HepG2 (cell line): ENCODE measurements at regions not wholly inside any gene's neighbourhood (a gene's known extent, or its start where the extent isn't known, plus 50 kb on each side); places are given as distances from the start of the nearest gene placed in this dataset.

ENCODE experiments used
- ATAC-seq: fragments of 200-7000 bp; cut with Tn5 transposase; 3 replicates; pipeline ENCODE4 v1.9.1; 2020; ENCODE audit warnings: mild to moderate bottlenecking, moderate library complexity
- BruUV-seq: library from RNA; stranded (reverse); fragments of 400-500 nt; replicated peaks from 2 replicates; lab custom pipeline; 2021; lab: Mats Ljungman, UMichigan
- CTCF ChIA-PET: fragments of 300-600 bp; formaldehyde crosslinking; extraction: SDS; loops from one replicate; lab custom pipeline; 2021; ENCODE audit warnings: low total read pairs, inconsistent platforms, low intra/inter-chr PET ratio; lab: Yijun Ruan, JAX
- POLR2A ChIA-PET: fragments of 350-600 bp; sonication (Branson Sonifier 250); formaldehyde crosslinking; loops from one replicate; lab custom pipeline; 2020; ENCODE audit warnings: antibody characterized with exemption, inconsistent platforms; lab: Yijun Ruan, JAX
- DNase-seq: peaks from one replicate; pipeline ENCODE4 v3.0.0-alpha.2; 2015; ENCODE audit warnings: low spot score
- FAIRE-seq: peaks from 3 replicates; lab custom pipeline; 2011; peaks lifted over from hg19 to GRCh38; lab: Jason Lieb, UNC
- H2AFZ ChIP-seq: one replicate; pipeline ENCODE4 v1.6.1; 2011; ENCODE audit warnings: low read length, inconsistent platforms
- H3K27ac ChIP-seq: fragments of 300-600 bp; 3 replicates; pipeline ENCODE4 v1.8.0; 2011; ENCODE audit warnings: mixed run types, mild to moderate bottlenecking, mixed read lengths, low read length, inconsistent platforms; ENCODE audit not compliant: insufficient read depth; ENCODE audit errors: extremely low read length
- H3K27me3 ChIP-seq, 2 experiments: fragments of 200-600 bp in 1 of 2; 2 replicates in 1 of 2; 3 replicates in 1 of 2; pipeline versions ENCODE4 v1.6.0 to v1.8.0; 2011; ENCODE audit warnings: low read length in 2 of 2, mild to moderate bottlenecking in 2 of 2, moderate library complexity in 2 of 2, inconsistent platforms in 1 of 2; ENCODE audit not compliant: insufficient read depth in 2 of 2, control insufficient read depth in 1 of 2
- H3K36me3 ChIP-seq, 2 experiments: fragments of 200-600 bp in 1 of 2; replicated peaks in 1 of 2; 2 replicates in 1 of 2; 3 replicates in 1 of 2; pipeline versions ENCODE4 v1.5.1 to v1.8.0; 2011; ENCODE audit warnings: low read length in 2 of 2, inconsistent platforms in 1 of 2; ENCODE audit not compliant: insufficient read depth in 2 of 2, control insufficient read depth in 1 of 2
- H3K4me1 ChIP-seq: 2 replicates; pipeline ENCODE4 v1.5.1; 2012; ENCODE audit warnings: low read length, inconsistent platforms; ENCODE audit not compliant: insufficient read depth
- H3K4me2 ChIP-seq: 2 replicates; pipeline ENCODE4 v1.6.0; 2011; ENCODE audit warnings: low read depth, low read length, inconsistent platforms
- H3K4me3 ChIP-seq, 3 experiments: fragments of 200-600 bp in 1 of 3; sonication (generic), shearing (Covaris generic) in 1 of 3; replicated peaks in 1 of 3; 2 replicates each; pipeline ENCODE4 v1.5.1; 2011 to 2016; ENCODE audit warnings: low read length in 3 of 3, inconsistent platforms in 2 of 3, low read depth in 2 of 3, mild to moderate bottlenecking in 2 of 3, control low read depth in 1 of 3, mixed read lengths in 1 of 3; ENCODE audit not compliant: insufficient read depth in 1 of 3
- H3K79me2 ChIP-seq: one replicate; pipeline ENCODE4 v1.6.1; 2011; ENCODE audit warnings: low read length, inconsistent platforms; ENCODE audit not compliant: insufficient read depth
- H3K9ac ChIP-seq: 2 replicates; pipeline ENCODE4 v1.6.0; 2011; ENCODE audit warnings: mild to moderate bottlenecking, low read depth, low read length, inconsistent platforms; ENCODE audit not compliant: insufficient read depth
- H3K9me3 ChIP-seq: 2 replicates; pipeline ENCODE4 v1.5.1; 2012; ENCODE audit warnings: mild to moderate bottlenecking, low read length
- H4K20me1 ChIP-seq: 2 replicates; pipeline ENCODE4 v1.6.0; 2011; ENCODE audit warnings: inconsistent platforms, mild to moderate bottlenecking, low read length, moderate library complexity; ENCODE audit not compliant: insufficient read depth
- CERS6 ChIP-seq: sonication (generic); formaldehyde crosslinking; IDR thresholded peaks from 2 replicates; pipeline ENCODE4 v1.5.0; 2020; ENCODE audit warnings: missing genetic modification reagents
- NR3C1 ChIP-seq: sonication (generic); formaldehyde crosslinking; IDR thresholded peaks from 2 replicates; pipeline ENCODE4 v1.4.0; 2020; ENCODE audit warnings: missing genetic modification reagents
- SP1 ChIP-seq, 2 experiments: fragments of 450-650 bp in 1 of 2; sonication (generic) in 1 of 2; formaldehyde crosslinking in 1 of 2; IDR thresholded peaks; 2 replicates each; pipeline versions ENCODE4 v1.4.0 to v1.6.1; 2016 to 2020; ENCODE audit warnings: missing genetic modification reagents in 1 of 2
- SRSF4 ChIP-seq: fragments of 200-400 bp; formaldehyde crosslinking; IDR thresholded peaks from one replicate; pipeline ENCODE4 v1.6.1; 2018; ENCODE audit warnings: mild to moderate bottlenecking, low read depth, low read length, moderate library complexity; ENCODE audit not compliant: poor library complexity, severe bottlenecking
- TOPORS ChIP-seq: sonication (generic); formaldehyde crosslinking; IDR thresholded peaks from 2 replicates; pipeline ENCODE4 v1.8.0; 2023; ENCODE audit warnings: mild to moderate bottlenecking, missing genetic modification reagents
- ZFP1 ChIP-seq: IDR thresholded peaks from 2 replicates; pipeline ENCODE4 v1.6.1; 2016
- ZNF17 ChIP-seq: sonication (generic); formaldehyde crosslinking; IDR thresholded peaks from 2 replicates; pipeline ENCODE4 v1.5.0; 2020; ENCODE audit warnings: mild to moderate bottlenecking, missing genetic modification reagents
- ZNF337 ChIP-seq: sonication (generic); formaldehyde crosslinking; IDR thresholded peaks from 2 replicates; pipeline ENCODE4 v1.5.1; 2020; ENCODE audit warnings: missing genetic modification reagents, low read depth, mild to moderate bottlenecking, borderline replicate concordance
- ZNF704 ChIP-seq: sonication (generic); formaldehyde crosslinking; IDR thresholded peaks from 2 replicates; pipeline ENCODE4 v1.8.1; 2023; ENCODE audit warnings: mild to moderate bottlenecking, inconsistent platforms, moderate library complexity, missing genetic modification reagents, borderline replicate concordance
- WGBS: methylation state at CpG from one replicate; pipeline ENCODE4 v1.1.6; 2017; ENCODE audit warnings: low lambda C conversion rate; 5-methylcytosine and 5-hydroxymethylcytosine counted together
- in situ Hi-C: cut with HindIII; loops from 2 replicates; pipeline ENCODE4 v1.10.0; 2017; ENCODE audit warnings: low pct_unique_long_range_greater_than_20kb; ENCODE audit not compliant: extremely low pct_ligation_motif_present
- intact Hi-C: fragments of 100-400 bp; cut with micrococcal nuclease; formaldehyde crosslinking; loops from one replicate; pipeline ENCODE4 v1.10.0; 2022; ENCODE audit not compliant: unreplicated experiment

- no peak overlapping the region for H3K4me2 ChIP-seq
- ChIA-PET CTCF (no interaction called here), POLR2A (no interaction called here)
- TF ChIP-seq SRSF4 (no peak), NR3C1 (CRISPR knock-in tag) (no peak), ZNF704 (CRISPR knock-in tag) (no peak), ZNF17 (no peak), TOPORS (CRISPR knock-in tag) (no peak), SP1 (IDR thresholded peaks at IDR 0.05) (no peak), SP1 (CRISPR knock-in tag; IDR thresholded peaks at IDR 0.05) (no peak), ZFP1 (CRISPR knock-in tag) (no peak), CERS6 (no peak), ZNF337 (CRISPR knock-in tag) (no peak)
- in situ Hi-C loops (no loop called here), intact Hi-C loops (no loop called here)
- no peaks in the 10 kb centered on the region for H3K27me3 ChIP-seq
- H3K79me2 ChIP-seq = no peaks in the 10 kb centered on the region
- FAIRE-seq = no peak
- no peak overlapping the region for H3K9ac ChIP-seq
- no peaks in the 10 kb centered on the region for H4K20me1 ChIP-seq
- no peak for DNase-seq
- H3K36me3 ChIP-seq = no peaks in the 10 kb centered on the region
- H3K4me1 ChIP-seq = no peaks in the 10 kb centered on the region
- BruUV-seq = no TSS peak
- WGBS = 2% methylated on average over 2 of the region's 2 CpGs
- no peak overlapping the region for H3K4me3 ChIP-seq
- no peaks in the 10 kb centered on the region for H3K9me3 ChIP-seq
- no peak overlapping the region for H3K27ac ChIP-seq
- ATAC-seq = no peak
- H2AFZ ChIP-seq = no peak overlapping the region
These were observed 173.7 kb upstream of the CAMK1G start for GRCh38 chr1:209409780-209410179.
